Panc1 (cell line): ENCODE measurements at regions not wholly inside any gene's neighbourhood (a gene's known extent, or its start where the extent isn't known, plus 50 kb on each side); places are given as distances from the start of the nearest gene placed in this dataset.

Experiments used
- POLR2AphosphoS5 ChIP-seq: IDR thresholded peaks from 2 replicates; pipeline ENCODE4 v1.6.1; 2012; ENCODE audit warnings: mild to moderate bottlenecking, low read depth, low read length, moderate library complexity
- SIN3A ChIP-seq: IDR thresholded peaks from 2 replicates; pipeline ENCODE4 v1.6.1; 2012; ENCODE audit warnings: low read depth, mild to moderate bottlenecking, low read length, moderate library complexity, borderline replicate concordance; ENCODE audit not compliant: insufficient read depth
- TCF7L2 ChIP-seq: IDR thresholded peaks from 2 replicates; pipeline ENCODE4 v1.6.1; 2011; ENCODE audit warnings: mild to moderate bottlenecking, low read depth, low read length, inconsistent platforms
- TF ChIP-seq, protein P1 (sequence below): fragments of 450-650 bp; IDR thresholded peaks from 2 replicates; pipeline ENCODE4 v1.5.1; 2017; ENCODE audit warnings: mild to moderate bottlenecking
- TF ChIP-seq, protein P2 (sequence below), 2 experiments: IDR thresholded peaks; 2 replicates each; pipeline ENCODE4 v1.6.1; 2011 to 2012; ENCODE audit warnings: low read depth in 2 of 2, control low read depth in 1 of 2, low read length in 1 of 2, mild to moderate bottlenecking in 1 of 2, moderate library complexity in 1 of 2; ENCODE audit not compliant: insufficient read depth in 1 of 2

DNA sequence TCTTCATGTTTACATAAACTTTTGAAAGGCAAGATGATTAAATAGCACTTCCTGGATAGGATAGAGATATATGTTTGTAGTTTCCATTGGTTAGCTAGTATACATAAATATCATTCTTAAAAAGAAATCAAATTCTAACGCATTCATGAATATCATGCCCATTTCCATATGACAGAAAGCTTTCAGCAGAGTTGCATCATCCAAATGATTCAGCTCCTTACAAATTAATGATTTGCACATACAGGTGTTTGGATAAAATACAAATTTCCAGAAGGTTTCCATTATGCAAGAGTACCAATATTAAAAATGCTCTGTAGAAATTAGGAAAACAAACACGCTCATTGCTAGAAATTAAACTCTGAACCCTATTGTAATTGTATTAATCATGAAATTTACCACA is 264.4 kb downstream of the FOXG1 start:
- TF ChIP-seq, protein P1, sequence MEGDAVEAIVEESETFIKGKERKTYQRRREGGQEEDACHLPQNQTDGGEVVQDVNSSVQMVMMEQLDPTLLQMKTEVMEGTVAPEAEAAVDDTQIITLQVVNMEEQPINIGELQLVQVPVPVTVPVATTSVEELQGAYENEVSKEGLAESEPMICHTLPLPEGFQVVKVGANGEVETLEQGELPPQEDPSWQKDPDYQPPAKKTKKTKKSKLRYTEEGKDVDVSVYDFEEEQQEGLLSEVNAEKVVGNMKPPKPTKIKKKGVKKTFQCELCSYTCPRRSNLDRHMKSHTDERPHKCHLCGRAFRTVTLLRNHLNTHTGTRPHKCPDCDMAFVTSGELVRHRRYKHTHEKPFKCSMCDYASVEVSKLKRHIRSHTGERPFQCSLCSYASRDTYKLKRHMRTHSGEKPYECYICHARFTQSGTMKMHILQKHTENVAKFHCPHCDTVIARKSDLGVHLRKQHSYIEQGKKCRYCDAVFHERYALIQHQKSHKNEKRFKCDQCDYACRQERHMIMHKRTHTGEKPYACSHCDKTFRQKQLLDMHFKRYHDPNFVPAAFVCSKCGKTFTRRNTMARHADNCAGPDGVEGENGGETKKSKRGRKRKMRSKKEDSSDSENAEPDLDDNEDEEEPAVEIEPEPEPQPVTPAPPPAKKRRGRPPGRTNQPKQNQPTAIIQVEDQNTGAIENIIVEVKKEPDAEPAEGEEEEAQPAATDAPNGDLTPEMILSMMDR, result no peak
- no peak for TF ChIP-seq POLR2AphosphoS5
- no peak for TF ChIP-seq SIN3A
- TF ChIP-seq, protein P2, sequence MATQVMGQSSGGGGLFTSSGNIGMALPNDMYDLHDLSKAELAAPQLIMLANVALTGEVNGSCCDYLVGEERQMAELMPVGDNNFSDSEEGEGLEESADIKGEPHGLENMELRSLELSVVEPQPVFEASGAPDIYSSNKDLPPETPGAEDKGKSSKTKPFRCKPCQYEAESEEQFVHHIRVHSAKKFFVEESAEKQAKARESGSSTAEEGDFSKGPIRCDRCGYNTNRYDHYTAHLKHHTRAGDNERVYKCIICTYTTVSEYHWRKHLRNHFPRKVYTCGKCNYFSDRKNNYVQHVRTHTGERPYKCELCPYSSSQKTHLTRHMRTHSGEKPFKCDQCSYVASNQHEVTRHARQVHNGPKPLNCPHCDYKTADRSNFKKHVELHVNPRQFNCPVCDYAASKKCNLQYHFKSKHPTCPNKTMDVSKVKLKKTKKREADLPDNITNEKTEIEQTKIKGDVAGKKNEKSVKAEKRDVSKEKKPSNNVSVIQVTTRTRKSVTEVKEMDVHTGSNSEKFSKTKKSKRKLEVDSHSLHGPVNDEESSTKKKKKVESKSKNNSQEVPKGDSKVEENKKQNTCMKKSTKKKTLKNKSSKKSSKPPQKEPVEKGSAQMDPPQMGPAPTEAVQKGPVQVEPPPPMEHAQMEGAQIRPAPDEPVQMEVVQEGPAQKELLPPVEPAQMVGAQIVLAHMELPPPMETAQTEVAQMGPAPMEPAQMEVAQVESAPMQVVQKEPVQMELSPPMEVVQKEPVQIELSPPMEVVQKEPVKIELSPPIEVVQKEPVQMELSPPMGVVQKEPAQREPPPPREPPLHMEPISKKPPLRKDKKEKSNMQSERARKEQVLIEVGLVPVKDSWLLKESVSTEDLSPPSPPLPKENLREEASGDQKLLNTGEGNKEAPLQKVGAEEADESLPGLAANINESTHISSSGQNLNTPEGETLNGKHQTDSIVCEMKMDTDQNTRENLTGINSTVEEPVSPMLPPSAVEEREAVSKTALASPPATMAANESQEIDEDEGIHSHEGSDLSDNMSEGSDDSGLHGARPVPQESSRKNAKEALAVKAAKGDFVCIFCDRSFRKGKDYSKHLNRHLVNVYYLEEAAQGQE (IDR thresholded peaks at IDR 0.05; ENCODE audit: insufficient read depth in 1 of 2, low read depth in 2 of 2, low read length in 1 of 2), result no peak
- TF ChIP-seq TCF7L2, result no peak
